MCF 10A (cell line): ENCODE measurements at regions not wholly inside any gene's neighbourhood (a gene's known extent, or its start where the extent isn't known, plus 50 kb on each side); places are given as distances from the start of the nearest gene placed in this dataset.

Source experiments
- BruUV-seq: library from RNA; stranded (reverse); fragments of 400-500 nt; replicated peaks from 2 replicates; lab custom pipeline; 2021; lab: Mats Ljungman, UMichigan
- CTCF ChIA-PET: fragments of 300-600 bp; sonication (Branson Sonifier 250); formaldehyde crosslinking; extraction: SDS; loops from one replicate; lab custom pipeline; 2021; ENCODE audit warnings: antibody characterized with exemption, inconsistent platforms; lab: Yijun Ruan, JAX
- POLR2A ChIA-PET: fragments of 300-600, 350-650 bp; sonication (Branson Sonifier 250); formaldehyde crosslinking; extraction: SDS; loops from one replicate; lab custom pipeline; 2020; ENCODE audit warnings: antibody characterized with exemption, inconsistent platforms; lab: Yijun Ruan, JAX
- DNase-seq: peaks from one replicate; pipeline ENCODE4 v3.0.0-alpha.2; 2018; ENCODE audit not compliant: unreplicated experiment
- H3K27ac Mint-ChIP-seq: one replicate; pipeline ENCODE4 v1.8.0; 2022; ENCODE audit warnings: mild to moderate bottlenecking, low read depth, mixed read lengths; ENCODE audit not compliant: unreplicated experiment
- H3K27me3 Mint-ChIP-seq: one replicate; pipeline ENCODE4 v1.8.0; 2022; ENCODE audit warnings: mixed read lengths; ENCODE audit not compliant: insufficient read depth, unreplicated experiment
- H3K36me3 Mint-ChIP-seq: one replicate; pipeline ENCODE4 v1.8.0; 2022; ENCODE audit warnings: mild to moderate bottlenecking, moderate library complexity, mixed read lengths; ENCODE audit not compliant: insufficient read depth, unreplicated experiment
- H3K4me1 Mint-ChIP-seq: one replicate; pipeline ENCODE4 v1.8.0; 2022; ENCODE audit warnings: mixed read lengths; ENCODE audit not compliant: insufficient read depth, unreplicated experiment
- H3K4me3 Mint-ChIP-seq: one replicate; pipeline ENCODE4 v1.8.0; 2022; ENCODE audit warnings: mild to moderate bottlenecking, moderate library complexity, mixed read lengths; ENCODE audit not compliant: unreplicated experiment
- H3K9me3 Mint-ChIP-seq: one replicate; pipeline ENCODE4 v1.8.0; 2022; ENCODE audit warnings: mixed read lengths; ENCODE audit not compliant: unreplicated experiment
- intact Hi-C: fragments of 100-400 bp; cut with micrococcal nuclease; formaldehyde crosslinking; loops from 2 replicates; pipeline ENCODE4 v1.14.1; 2022
- TF ChIP-seq, protein P1 (sequence below): fragments of 200-600 bp; IDR thresholded peaks from one replicate; pipeline ENCODE4 v1.8.0; 2022; ENCODE audit warnings: antibody characterized with exemption, mild to moderate bottlenecking; ENCODE audit not compliant: unreplicated experiment

- intact Hi-C loops = no loop called here
- no peak for DNase-seq
- H3K4me3 Mint-ChIP-seq = no peak overlapping the region
- POLR2A ChIA-PET = interaction anchor here (0.6 to 1.1 kb wide), 2 partner anchors 237 to 992 kb away, joined by 3 read pairs; no protein-coding TSS in a partner anchor
- BruUV-seq = no TSS peak
- H3K27ac Mint-ChIP-seq = no peak overlapping the region
- no peaks in the 10 kb centered on the region for H3K4me1 Mint-ChIP-seq
- TF ChIP-seq, protein P1, sequence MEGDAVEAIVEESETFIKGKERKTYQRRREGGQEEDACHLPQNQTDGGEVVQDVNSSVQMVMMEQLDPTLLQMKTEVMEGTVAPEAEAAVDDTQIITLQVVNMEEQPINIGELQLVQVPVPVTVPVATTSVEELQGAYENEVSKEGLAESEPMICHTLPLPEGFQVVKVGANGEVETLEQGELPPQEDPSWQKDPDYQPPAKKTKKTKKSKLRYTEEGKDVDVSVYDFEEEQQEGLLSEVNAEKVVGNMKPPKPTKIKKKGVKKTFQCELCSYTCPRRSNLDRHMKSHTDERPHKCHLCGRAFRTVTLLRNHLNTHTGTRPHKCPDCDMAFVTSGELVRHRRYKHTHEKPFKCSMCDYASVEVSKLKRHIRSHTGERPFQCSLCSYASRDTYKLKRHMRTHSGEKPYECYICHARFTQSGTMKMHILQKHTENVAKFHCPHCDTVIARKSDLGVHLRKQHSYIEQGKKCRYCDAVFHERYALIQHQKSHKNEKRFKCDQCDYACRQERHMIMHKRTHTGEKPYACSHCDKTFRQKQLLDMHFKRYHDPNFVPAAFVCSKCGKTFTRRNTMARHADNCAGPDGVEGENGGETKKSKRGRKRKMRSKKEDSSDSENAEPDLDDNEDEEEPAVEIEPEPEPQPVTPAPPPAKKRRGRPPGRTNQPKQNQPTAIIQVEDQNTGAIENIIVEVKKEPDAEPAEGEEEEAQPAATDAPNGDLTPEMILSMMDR = no peak
- peaks cover 50% of the 10 kb centered on the region for H3K27me3 Mint-ChIP-seq
- CTCF ChIA-PET = interaction anchor here (1.0 kb wide), 1 partner anchor 582 kb away, joined by 3 read pairs; no protein-coding TSS in a partner anchor
- H3K36me3 Mint-ChIP-seq = no peaks in the 10 kb centered on the region
- no peaks in the 10 kb centered on the region for H3K9me3 Mint-ChIP-seq
These were observed 260.7 kb upstream of the CSF3R start for GRCh38 chr1:36743286-36744005.

- DNase-seq = no peak
- TF ChIP-seq, protein P1 = no peak
- Mint-ChIP-seq H3K27me3 (peaks cover 50% of the 10 kb centered on the region), H3K36me3 (no peaks in the 10 kb centered on the region), H3K27ac (no peak overlapping the region), H3K9me3 (no peaks in the 10 kb centered on the region), H3K4me1 (no peaks in the 10 kb centered on the region), H3K4me3 (no peak overlapping the region)
- CTCF ChIA-PET = no interaction called here
- intact Hi-C loops = no loop called here
- POLR2A ChIA-PET = no interaction called here
- no TSS peak for BruUV-seq
These were observed 258.4 kb upstream of the CSF3R start for GRCh38 chr1:36741066-36741465.

DNA sequence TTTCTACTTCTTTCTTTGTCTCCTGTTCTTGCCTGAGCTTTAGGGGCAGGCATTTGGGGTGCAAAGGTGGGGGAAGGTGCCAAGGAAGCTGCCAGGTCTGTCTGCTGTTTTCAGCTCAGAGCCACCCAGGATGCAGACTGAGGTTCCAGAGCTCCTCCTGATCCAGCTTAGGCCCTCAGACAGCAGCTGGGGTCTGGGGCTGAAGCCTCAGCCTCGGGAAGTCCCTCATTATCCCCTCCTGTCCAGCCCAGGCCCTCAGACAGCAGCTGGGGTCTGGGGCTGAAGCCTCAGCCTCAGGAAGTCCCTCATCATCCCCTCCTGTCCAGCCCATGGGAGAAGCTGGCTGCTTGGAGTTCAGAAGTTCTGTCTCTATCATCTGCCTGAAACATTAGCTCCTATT lies 257.7 kb upstream of the CSF3R start:
- Mint-ChIP-seq H3K27me3 (peaks cover 50% of the 10 kb centered on the region), H3K4me1 (no peaks in the 10 kb centered on the region), H3K36me3 (no peaks in the 10 kb centered on the region), H3K4me3 (no peak overlapping the region), H3K9me3 (peaks cover 1% of the 10 kb centered on the region), H3K27ac (no peak overlapping the region)
- BruUV-seq = no TSS peak
- no peak for DNase-seq
- CTCF ChIA-PET = interaction anchor here (0.6 kb wide), 1 partner anchor 146 kb away, joined by 3 read pairs; no protein-coding TSS in a partner anchor
- POLR2A ChIA-PET = no interaction called here
- TF ChIP-seq, protein P1 = no peak
- intact Hi-C loops = no loop called here

DNA sequence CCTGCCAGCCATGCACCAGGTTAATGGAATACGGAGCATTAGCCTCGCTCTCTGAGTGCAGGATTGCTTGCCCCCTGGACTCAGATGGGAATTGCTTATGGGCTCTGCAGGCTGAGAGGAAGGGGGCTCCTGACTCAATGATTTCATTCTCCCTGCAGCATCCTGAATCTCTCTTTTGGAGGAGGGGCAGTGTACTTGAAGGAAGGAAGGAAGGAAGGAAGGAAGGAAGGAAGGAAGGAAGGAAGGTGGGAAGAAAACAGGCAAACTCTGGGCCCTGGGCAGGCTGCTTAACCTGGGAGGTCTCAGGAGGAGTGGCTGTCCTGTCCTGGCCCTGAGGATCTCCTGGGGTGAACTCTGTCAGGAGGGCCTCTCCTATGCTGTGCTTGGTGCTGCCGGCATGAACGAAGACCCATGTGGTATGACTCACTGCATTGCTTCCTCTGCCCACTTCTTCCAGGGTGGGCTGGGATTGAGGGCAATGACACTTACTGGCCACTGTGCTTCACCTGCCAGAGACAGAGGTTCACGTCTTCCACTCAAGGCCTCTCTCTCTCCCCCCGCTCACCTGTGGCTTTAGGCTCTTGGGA lies 257.1 kb upstream of the CSF3R start:
- H3K36me3 Mint-ChIP-seq = no peaks in the 10 kb centered on the region
- POLR2A ChIA-PET = no interaction called here
- intact Hi-C loops = no loop called here

More for the DNA sequence above, 257.1 kb upstream of the CSF3R start:
- H3K4me3 Mint-ChIP-seq = no peak overlapping the region
- BruUV-seq = no TSS peak
- CTCF ChIA-PET = no interaction called here
- H3K9me3 Mint-ChIP-seq = peaks cover 8% of the 10 kb centered on the region
- no peak for DNase-seq
- H3K27me3 Mint-ChIP-seq = peaks cover 52% of the 10 kb centered on the region
- no peak overlapping the region for H3K27ac Mint-ChIP-seq
- no peaks in the 10 kb centered on the region for H3K4me1 Mint-ChIP-seq
- TF ChIP-seq, protein P1 = no peak
